ENCODE measurements at regions not wholly inside any gene's neighbourhood (a gene's known extent, or its start where the extent isn't known, plus 50 kb on each side); places are given as distances from the start of the nearest gene placed in this dataset.
"Not testable (repeated sequence)": the region's sequence is repeated elsewhere in the genome, so short reads cannot be mapped to it uniquely, and the experiment has no call there.

DNA sequence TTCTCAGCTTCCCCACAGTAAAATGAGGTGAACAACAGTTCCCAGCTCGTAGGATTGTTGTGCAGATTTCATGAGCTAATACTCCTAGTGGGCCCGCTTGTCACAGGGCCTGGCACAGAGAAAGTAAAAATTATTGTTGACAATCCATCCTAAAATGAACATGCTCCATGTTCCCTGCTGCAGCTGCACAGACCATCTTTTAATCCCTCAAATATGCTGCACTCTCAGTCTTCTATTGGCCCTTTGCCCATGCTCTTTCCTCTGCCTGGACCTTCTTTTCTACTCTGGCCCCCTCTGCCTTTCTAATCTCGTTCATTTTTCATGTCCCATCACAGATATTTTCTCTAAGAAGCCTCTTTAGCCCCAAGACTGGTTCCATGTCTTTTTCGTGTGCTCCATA is 117.7 kb upstream of the NR3C1 start:
- DNase-seq, result no peak

GRCh38 chr5:143519215-143519614 is 115.7 kb upstream of the NR3C1 start:
- not testable (repeated sequence) for DNase-seq

DNA sequence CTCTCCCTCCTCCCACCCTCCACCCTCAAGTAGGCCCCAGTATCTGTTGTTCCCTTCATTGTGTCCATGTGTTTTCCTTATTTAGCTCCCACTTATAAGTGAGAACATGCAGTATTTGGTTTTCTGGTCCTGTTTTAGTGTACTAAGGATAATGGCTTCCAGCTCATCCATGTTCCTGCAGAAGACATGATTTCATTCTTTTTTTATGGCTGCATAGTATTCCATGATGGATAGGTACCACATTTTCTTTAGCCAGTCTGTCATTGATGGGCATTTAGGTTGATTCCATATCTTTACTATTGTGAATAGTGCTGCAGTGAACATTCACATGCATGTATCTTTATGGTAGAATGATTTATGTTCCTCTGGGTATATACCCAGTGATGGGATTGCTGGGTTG is 114.3 kb upstream of the NR3C1 start:
- DNase-seq, result not testable (repeated sequence)

DNA sequence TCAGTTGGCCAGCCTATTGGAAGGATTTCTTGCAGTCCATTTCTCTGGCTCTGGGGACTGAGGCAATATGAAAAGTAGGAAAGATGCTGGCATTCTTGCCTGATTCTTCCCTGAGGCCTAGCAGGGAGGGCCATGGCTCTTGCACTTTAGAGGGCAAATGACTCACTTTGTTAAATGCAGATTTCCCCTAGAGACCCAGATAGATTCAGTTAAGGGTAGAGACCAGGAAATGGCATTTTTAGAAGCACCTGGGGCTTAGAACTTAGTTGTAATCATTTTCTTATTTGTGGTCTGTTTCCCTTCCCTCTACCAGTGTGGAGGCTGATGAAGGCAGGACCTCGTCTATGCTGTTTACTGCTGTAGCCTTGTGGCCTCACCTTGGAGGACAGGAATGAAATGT is 112.8 kb upstream of the NR3C1 start:
- no peak for DNase-seq

DNA sequence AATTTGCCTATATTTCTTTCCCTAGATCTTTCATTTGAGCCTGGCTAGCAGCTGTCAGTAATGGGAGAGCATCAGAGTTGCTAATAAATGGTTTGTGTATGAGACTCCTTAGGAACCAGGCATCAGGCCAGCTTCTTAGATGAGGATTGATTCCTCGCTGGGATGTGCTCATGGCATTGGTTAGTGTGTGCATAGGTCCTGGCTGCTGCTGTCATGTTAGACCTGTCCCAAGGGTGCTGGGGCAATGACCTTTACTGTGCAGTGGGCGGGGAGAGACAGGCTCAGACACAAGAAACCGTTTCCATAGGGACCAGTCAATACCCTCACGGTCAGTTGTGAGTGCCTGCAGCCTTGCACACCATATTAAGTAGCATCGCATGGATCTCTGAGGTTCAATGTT is 112.3 kb upstream of the NR3C1 start:
- no peak for DNase-seq

DNA sequence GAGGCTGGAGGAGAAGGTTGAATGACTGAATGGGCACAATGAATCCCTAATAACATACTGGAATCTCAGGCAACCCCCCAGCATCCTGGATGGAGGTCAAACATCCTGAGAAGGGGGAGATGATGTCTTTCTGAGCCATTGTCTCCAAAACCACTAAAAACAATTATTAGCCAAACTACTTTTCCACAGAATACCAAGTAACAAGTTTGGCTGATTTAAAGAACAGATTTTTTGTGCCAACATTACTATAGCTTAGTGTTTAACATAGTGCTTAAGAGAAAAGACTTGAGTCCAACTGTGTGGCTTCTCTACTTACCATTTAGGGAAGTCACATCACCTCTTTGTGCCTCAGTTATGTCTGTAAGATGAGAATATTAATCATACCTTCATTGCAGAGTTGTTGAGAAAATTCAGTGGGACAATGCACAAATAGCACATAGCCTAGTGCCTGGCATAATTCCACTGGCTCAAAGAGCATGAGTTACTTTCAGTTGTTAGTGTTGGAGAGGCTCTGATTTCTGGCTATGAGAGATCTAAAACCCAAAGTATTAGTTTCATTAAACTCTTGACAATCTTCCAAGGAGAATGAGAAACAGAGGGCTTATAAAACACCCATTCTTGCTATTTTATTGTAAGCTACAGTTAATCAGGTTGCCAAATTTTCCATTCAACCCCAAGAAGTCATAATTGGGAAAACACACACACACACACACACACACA is 111.3 kb upstream of the NR3C1 start:
- no peak for DNase-seq

DNA sequence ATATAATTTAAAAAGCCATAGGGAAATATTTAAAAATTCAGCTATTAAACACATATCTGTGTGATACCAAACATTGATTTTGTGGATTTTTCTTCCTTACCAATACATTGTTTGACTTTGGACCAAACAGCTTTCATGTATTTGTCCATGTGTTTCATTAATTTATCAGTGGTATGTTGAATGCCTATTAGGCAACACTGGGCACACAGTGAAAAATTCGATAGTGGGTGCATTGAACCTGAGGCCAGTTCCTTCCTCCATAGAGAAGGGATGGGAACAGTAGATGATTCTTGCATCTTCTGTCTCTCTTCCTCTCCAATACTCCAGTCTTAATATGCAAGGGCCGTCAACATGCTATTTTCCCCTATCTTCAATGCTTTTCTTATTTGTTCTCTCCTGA is 110.2 kb upstream of the NR3C1 start:
- DNase-seq, result no peak

DNA sequence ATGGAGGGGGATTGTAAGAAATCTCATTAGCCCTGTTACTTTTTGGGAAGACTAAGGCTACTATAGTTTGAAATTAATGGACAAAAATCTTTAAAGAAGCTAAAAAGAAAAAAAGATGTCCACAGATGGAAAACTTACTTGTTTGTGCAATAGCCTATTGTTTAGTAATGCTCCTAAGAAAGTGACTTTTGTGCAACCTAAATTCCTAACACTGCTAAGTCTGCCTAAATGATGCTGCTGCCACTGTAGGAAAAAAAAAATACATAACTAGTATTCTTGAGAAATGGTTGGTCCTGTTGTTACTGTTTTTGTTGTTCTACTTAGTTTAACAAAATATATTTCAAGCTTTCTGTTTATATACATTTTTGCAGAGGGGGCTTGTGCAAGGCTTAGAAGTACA is 108.2 kb upstream of the NR3C1 start:
- DNase-seq, result no peak

DNA sequence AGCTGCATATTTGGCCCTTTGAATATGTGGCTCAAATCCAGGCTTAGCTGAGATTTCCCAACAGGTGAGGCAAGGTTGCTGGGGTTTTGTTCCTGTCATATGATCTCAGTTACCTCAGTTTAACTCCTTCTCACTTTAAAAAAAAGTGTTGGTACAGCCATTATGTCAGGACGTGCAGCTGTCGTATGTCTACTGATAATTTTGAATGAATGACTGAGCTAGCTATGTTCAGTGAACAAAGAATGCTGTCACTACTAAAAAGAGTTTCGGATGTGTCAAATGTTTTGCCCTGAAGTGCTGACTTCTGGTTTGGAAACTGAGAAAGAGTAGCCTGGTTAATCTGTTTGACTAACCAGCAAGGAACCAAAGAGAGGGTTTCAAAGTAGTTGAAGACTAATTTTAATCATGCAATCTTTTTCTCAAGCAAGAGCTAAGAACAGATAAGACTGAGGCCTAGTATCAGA is 106.3 kb upstream of the NR3C1 start:
- no peak for DNase-seq

DNA sequence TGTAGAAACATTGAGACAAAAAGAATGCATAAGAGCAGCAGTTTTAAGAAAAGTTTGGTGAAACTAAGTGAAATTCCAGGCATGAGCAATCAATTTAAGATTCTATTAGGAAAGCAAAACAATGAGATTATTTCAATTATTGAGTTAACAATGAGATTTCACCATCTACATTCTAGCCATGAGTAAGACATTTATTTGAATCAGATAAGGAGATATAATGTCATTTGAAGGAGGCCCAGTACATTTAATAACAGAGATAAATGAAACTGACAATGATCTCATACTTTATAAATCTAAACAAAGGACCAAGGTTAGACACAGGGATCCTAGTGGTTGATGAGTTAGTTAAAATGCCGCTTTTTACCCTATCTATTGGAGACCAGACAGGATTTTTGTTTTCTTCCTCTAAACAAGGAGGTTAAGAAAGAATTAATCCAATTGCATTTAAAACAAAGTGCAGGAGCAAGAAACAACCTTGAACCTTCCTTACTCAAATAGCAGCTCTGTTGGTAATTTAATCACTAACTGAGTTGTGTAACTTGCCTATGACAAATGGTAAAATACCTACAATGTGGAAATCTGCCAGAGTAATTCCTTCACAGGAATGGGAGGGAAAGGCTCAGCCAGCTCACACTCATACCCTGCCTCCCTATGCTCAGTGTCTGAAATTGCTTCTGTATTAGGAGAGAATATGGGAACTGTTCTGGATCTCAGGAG is 103.5 kb upstream of the NR3C1 start:
- DNase-seq, result no peak

GRCh38 chr5:143505934-143506333 is 102.4 kb upstream of the NR3C1 start:
- no peak for DNase-seq

GRCh38 chr5:143505354-143505753 is 101.9 kb upstream of the NR3C1 start:
- DNase-seq, result no peak

DNA sequence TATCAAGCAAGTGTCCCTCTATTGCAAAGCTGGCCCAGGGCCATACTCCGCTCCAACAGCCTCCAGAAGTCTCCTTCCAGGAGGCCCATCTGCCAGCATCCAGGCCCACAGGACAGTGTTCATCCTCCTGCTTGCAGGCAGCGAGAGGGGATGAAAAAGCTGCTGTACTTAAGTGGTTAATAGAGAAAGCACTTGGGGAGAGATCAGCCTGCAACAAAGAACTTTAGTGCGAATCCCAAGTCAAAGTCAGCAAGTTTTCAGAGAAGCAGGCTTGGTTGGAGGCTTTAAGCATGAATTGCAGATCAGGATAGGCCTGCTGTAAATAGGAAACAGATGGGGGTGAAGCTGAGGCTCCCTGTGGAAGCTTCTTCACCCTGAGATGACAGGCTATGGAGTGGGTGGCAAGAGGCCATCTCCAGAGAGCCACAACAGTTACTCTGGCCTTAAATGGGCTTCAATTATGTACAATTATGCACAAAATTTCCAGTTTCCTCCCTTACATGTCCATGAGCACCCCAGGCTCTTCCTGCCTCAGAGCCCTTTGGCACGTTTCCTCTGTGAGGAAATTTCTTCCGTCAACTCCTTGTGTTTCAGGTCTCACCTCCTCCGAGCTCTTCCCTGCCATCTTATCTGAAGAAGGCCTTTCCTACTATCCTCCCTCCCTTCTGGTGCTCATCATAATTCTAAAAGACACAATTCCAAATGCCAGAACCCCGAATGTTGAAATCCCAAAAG is 98.0 kb upstream of the NR3C1 start:
- no peak for DNase-seq

GRCh38 chr5:143499480-143500114 is 96.1 kb upstream of the NR3C1 start:
- DNase-seq, result no peak

- no peak for DNase-seq
Observed at GRCh38 chr5:143498821-143499220, 95.3 kb upstream of the NR3C1 start.

- no peak for DNase-seq
Observed at GRCh38 chr5:143497749-143498148, 94.3 kb upstream of the NR3C1 start.

DNA sequence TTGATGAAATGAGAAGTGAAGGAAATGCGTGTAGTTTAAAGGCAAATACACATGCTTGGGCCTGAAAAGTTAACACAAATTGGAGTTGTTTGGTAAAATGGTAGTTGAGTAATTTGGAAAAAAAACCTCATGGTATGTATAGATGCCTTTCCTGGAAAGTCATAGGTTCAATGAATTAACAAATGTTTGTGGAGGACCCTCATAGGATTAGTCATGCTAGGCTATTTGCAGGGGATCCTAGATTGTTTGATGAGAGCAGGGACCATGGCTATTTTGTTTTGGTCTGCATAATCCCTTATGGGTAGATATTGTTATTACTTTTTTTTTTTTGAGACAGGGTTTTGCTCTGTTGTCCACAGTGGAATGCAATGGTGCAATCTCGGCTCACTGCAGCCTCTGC is 93.5 kb upstream of the NR3C1 start:
- no peak for DNase-seq

- no peak for DNase-seq
Observed at GRCh38 chr5:143495821-143496275, 92.4 kb upstream of the NR3C1 start.

- DNase-seq, result no peak
Observed at GRCh38 chr5:143495110-143495509, 91.6 kb upstream of the NR3C1 start.

- DNase-seq, result no peak
Observed at GRCh38 chr5:143494595-143494994, 91.1 kb upstream of the NR3C1 start.

- no peak for DNase-seq
Observed at GRCh38 chr5:143494162-143494561, 90.7 kb upstream of the NR3C1 start.

DNA sequence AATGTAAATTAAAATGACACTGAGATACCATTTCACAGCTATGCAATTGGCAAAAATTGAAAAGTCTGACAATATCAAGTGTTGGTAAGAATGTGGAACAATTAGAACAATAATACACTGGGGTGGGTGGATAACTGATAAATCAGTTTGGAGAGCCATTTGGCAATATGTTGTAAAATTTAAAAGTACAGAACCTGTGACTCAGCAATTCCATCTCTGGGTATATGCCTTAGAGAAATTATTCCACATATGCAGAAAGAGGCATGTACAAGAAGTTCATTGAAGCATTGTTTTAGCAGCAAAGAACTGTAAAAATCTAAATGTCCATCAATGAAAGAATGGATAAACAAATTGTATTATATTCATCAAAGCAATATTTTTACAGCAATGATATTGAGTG is 89.3 kb upstream of the NR3C1 start:
- DNase-seq, result no peak

DNA sequence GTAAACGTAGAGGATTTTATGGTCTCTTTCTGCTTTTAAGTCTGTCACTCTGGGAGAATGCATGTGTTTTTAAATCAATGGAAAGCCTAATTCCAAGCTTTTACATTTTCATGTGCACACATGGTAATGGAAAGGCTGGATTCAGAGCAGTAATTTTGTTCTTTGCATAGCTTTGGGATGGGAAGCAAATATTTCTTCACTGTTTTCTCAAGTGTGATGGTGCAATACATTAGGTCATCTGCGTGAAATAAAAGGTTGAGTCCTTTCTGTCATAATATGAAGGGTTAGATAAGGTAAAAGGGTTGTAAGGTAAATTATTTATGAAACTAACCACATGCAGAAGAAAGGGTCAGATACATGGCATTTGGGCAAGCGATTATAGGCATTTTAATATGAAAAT is 88.2 kb upstream of the NR3C1 start:
- DNase-seq, result no peak

Measured in NCI-H748 treated with DMSO at 0.1 percent for 48 hours (cell line).